GM18951 (cell line): ENCODE measurements at regions not wholly inside any gene's neighbourhood (a gene's known extent, or its start where the extent isn't known, plus 50 kb on each side); places are given as distances from the start of the nearest gene placed in this dataset.

Source experiments
- POLR2A ChIP-seq: IDR thresholded peaks from 4 replicates; pipeline ENCODE4 v1.6.1; 2011; ENCODE audit warnings: mild to moderate bottlenecking; ENCODE audit not compliant: insufficient read length, insufficient read depth; ENCODE audit errors: extremely low read depth
- in situ Hi-C: fragments of 300-500 bp; cut with MboI; formaldehyde crosslinking; loops from one replicate; pipeline ENCODE4 v1.12.0; 2022; ENCODE audit warnings: low sequenced_read_pairs, mixed read lengths, inconsistent platforms; ENCODE audit not compliant: unreplicated experiment

DNA sequence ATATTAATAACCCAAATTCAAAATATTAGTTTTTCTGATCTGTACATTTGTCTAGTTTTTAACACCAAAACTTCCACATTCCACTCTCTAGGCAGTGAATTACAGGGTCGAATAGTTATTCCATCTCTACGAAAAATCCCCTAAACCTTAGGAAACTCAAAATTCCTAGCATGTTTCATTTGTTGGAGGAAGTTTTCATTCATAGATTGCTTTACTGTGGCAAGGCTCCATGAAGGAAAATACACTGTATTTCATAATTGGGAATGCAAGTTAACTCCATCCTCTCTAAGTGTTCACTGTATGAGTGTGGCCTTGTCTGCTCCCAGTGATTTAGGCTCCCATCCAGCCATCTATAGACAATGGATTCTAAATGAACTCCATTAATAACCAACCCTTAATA, 296.1 kb downstream of the TENT5A start:
- no peak for TF ChIP-seq POLR2A
- in situ Hi-C loops, result no loop called here

DNA sequence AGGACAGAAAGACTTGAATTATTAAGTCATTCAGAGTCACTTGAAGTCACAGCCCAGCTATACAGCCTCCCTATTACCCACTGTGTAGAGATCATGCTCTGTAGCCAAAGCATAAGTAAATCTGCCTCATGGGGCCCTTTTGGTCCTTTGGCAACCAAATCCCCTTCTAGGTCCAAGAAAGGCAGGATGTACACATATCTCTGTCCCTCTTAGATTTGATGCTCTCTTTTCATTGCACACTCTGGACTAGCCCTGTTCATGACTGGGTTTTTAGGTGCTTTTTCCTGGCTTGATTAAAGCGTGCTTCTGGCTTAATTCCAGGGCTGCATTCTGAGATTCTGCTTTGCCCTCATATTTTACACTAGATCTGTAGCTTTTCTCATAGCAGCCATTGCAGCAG, 296.8 kb downstream of the TENT5A start:
- TF ChIP-seq POLR2A, result no peak
- in situ Hi-C loops, result no loop called here

GRCh38 chr6:81451787-81452186, 300.7 kb downstream of the TENT5A start:
- in situ Hi-C loops, result no loop called here

GRCh38 chr6:81450180-81450579, 302.3 kb downstream of the TENT5A start:
- TF ChIP-seq POLR2A, result no peak
- in situ Hi-C loops, result no loop called here

More at GRCh38 chr6:81451787-81452186, 300.7 kb downstream of the TENT5A start:
- no peak for TF ChIP-seq POLR2A

GRCh38 chr6:81446509-81446908, 306.0 kb downstream of the TENT5A start:
- in situ Hi-C loops, result no loop called here
- no peak for TF ChIP-seq POLR2A

- TF ChIP-seq POLR2A, result no peak
- in situ Hi-C loops, result no loop called here
Measured at GRCh38 chr6:81439417-81439816, 313.1 kb downstream of the TENT5A start.

GRCh38 chr6:81436990-81437389, 315.5 kb downstream of the TENT5A start:
- in situ Hi-C loops, result no loop called here
- TF ChIP-seq POLR2A, result no peak

- no peak for TF ChIP-seq POLR2A
- in situ Hi-C loops, result no loop called here
Measured at GRCh38 chr6:81413306-81413705, 339.2 kb downstream of the TENT5A start.

- in situ Hi-C loops, result no loop called here
- TF ChIP-seq POLR2A, result no peak
Measured at GRCh38 chr6:81401970-81402690, 350.4 kb downstream of the TENT5A start.

DNA sequence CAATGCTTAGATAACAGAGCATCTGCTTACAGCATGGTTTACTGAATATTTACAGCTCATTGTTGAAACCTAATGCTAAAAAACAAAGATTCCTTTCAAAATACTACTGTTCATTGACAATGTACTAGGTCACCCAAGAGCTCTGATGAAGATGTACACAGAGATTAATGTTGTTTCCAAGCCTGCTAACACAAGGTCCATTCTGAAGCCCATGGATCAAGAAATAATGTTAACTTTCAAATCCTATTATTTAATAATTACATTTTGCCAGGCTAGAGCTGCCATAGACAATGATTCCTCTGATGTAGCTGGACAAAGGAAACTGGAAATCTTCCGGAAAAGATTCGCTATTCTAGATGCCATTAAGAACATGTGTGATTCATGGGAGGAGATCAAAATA, 355.6 kb downstream of the TENT5A start:
- no peak for TF ChIP-seq POLR2A
- in situ Hi-C loops, result no loop called here

DNA sequence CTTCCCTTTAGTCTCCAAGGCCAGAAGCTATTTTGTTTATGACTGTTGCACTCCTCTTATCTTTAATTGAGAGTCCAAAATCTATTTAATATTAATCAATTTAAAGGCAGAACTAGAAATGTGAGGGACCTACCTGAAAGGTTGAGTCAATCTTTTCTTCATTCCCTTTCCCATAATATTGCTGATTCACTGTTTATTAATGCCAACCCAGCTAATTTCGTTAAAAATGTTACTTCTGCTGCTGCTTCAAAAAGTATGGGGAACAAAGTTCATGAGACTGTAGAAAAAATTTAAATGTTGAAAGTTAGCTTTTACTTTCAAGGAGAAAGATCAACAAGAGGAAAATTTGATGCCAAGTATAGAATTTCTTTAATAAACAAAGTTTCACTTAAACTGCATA, 365.3 kb downstream of the TENT5A start:
- TF ChIP-seq POLR2A, result no peak

DNA sequence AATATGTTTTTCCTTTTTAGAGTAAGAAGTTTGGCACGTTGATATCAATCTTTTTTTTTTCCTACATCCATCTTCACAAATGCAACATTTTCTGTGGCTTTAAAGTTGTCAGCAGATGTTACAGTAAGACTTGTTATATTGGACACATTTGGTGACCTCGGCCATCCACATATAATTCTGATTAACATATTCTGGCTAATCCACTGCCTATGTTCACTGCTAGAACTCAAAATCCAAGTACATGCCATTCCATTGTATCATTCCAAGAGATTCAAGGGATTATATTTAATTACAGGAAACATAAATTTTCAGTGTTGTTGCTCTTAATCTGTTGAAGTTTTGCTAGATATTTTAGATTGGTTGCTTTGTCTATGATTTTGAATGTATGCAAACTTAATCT, 367.6 kb downstream of the TENT5A start:
- in situ Hi-C loops, result no loop called here
- TF ChIP-seq POLR2A, result no peak

More for the DNA sequence above, 365.3 kb downstream of the TENT5A start:
- in situ Hi-C loops, result no loop called here

- no peak for TF ChIP-seq POLR2A
- in situ Hi-C loops, result no loop called here
Measured at GRCh38 chr6:81383472-81383871, 369.0 kb downstream of the TENT5A start.

- in situ Hi-C loops, result no loop called here
- no peak for TF ChIP-seq POLR2A
Measured at GRCh38 chr6:81382852-81383251, 369.6 kb downstream of the TENT5A start.

DNA sequence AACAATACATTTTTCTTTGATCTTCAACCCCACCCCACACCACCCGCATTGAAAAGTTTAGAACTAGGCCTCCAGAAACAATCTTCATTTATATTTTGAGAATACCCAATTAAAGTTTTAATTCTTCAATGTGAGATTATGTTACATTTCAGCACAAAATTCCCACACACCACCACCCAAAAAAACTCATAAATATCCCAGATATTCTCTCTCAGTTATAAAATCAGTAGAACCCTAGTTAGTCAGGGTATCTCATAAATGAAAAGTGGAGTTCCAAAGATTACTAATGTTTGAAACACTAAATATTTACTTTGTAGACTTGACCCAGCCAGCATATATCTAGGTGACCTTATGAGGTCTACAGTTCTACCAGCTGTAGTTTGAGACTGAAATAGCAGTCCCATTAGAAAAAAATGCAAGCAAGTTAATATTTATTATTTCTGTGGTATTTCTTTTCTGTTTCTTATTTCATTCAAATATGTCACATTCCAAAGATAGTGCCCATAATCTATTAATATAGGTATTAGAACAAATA, 371.0 kb downstream of the TENT5A start:
- no peak for TF ChIP-seq POLR2A
- in situ Hi-C loops, result no loop called here

- TF ChIP-seq POLR2A, result no peak
- in situ Hi-C loops, result no loop called here
Measured at GRCh38 chr6:81380718-81381338, 371.7 kb downstream of the TENT5A start.
